Activated CD8-positive, alpha-beta memory T cell treated with anti-CD3 and anti-CD28 coated beads, Interleukin-2, amount 50 U/mL, for 1 hour (primary cell): ENCODE measurements at regions not wholly inside any gene's neighbourhood (a gene's known extent, or its start where the extent isn't known, plus 50 kb on each side); places are given as distances from the start of the nearest gene placed in this dataset.
"Not testable (repeated sequence)": the region's sequence is repeated elsewhere in the genome, so short reads cannot be mapped to it uniquely, and the experiment has no call there.

Experiments used
- DNase-seq: peaks from one replicate; pipeline ENCODE4 v3.0.0-alpha.2; 2020; ENCODE audit errors: extremely low read depth

GRCh38 chr9:31868830-31869229 is 515.6 kb upstream of the ACO1 start:
- DNase-seq = no peak

- no peak for DNase-seq
These were observed 514.2 kb upstream of the ACO1 start for GRCh38 chr9:31870276-31870675.

- no peak for DNase-seq
These were observed 510.7 kb upstream of the ACO1 start for GRCh38 chr9:31873722-31874121.

DNA sequence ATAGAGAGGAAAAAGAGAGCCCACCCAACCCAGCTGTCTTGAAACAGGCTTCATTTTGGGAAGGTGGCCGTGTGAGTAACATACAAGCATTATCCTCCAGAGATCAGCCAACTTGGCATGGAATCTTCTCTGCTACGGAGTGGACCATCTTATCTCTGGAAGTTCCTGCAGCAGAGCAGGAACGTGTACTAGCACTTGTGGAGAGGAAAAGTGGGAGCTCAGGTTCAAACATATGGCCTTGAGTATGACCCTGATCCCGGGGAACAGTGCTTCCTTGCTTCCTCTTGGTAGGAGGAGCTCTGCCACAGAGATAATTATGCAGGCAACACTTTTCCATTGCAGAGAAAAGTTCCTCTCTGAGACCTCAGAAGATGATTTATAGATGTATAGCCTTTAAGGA is 490.4 kb upstream of the ACO1 start:
- no peak for DNase-seq

DNA sequence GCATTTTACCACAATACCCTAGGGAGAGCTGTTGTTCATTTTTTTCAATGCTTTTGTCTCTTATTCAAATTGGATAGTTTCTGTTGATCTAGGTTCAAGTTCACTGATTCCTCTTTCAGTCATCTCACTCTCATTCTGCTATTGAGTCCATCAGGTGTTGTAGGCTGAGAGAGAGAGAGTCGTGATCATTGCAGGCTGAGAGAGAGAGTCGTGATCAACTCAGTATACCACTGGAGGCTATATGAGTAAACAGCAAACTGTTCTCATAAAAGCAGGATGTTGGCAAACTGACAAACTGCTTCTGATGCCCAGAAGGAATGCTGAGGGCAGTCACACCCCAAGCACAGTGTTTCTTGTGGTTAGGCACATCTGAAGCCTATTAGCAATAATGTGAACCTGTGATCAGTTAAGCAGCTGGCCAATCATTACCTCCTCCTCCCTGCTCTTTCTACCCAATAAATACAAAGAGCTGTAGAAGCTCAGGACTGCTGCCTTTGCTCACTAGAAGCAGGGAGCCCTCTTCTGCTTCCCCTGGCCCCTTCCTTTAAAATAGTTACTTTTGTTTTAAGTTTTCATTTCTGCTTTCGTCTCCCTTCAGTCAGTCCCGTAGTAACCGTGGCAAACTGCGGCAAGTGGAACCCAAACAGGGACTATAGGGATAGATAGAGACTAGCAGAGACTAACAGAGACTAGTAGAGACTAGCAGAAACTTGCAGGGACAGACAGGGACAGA is 476.1 kb upstream of the ACO1 start:
- DNase-seq = no peak

DNA sequence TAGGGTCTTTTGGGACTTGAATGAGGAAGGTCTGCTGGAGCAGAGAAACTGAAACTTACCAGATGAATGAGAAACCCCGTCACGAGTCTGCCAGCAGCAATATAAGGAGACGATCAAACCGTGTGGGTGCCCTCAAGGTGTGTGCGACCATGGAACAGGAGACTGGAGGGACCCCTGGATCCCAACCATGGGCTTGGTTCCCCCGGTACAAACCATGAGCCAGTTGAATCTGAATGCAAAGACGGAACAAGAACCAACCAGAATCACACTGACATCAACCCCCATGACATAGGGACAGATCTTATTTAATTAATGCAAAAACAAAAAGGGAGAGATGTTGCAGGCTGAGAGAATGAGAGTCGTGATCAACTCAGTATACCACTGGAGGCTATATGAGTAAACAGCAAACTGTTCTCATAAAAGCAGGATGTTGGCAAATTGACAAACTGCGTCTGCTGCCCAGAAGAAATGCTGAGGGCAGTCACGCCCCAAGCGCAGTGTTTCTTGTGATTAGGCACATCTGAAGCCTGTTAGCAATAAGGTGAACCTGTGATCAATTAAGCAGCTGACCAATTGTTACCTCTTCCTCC is 475.5 kb upstream of the ACO1 start:
- no peak for DNase-seq

DNA sequence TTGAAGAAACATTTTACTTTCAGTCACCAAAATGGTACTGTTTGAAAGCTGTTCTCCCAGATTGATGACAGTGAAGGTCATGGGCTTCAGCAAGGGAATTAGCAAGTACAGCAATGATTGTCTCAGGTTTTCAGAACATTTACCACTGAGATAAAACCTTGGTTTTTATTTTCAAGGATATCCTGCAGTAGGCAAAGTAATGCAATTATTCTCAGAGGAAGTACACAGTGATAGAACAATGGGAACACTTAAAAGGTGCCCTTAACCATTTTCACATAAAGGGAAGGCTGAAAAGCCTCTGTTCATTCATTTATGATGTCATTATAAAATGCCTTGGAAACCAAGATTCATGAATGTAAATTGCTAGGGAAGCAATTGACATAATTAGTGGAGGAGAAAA is 471.8 kb upstream of the ACO1 start:
- no peak for DNase-seq

- no peak for DNase-seq
These were observed 467.7 kb upstream of the ACO1 start for GRCh38 chr9:31916591-31917241.

- not testable (repeated sequence) for DNase-seq
These were observed 446.7 kb upstream of the ACO1 start for GRCh38 chr9:31937737-31938136.

- DNase-seq = no peak
These were observed 433.7 kb upstream of the ACO1 start for GRCh38 chr9:31950756-31951155.

GRCh38 chr9:31958572-31958971 is 425.9 kb upstream of the ACO1 start:
- DNase-seq = no peak

DNA sequence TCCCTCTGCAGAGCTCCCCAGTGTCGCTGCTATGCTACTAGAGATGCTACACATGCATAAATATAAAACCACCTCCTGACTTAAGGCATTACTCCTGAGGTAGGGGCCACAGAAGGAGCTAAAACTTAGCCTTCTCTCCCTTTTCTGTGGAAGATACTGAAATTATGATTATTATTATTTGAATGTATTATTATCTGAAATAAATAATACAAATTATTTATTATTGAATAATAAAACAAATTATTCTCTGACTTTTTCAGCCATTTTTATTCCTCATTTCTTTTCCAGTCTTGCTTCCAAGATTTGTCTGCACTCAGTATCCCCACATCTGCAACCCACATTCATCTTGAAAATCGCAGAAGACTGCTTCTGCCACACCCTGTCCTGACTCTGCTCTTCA is 414.9 kb upstream of the ACO1 start:
- DNase-seq = no peak

DNA sequence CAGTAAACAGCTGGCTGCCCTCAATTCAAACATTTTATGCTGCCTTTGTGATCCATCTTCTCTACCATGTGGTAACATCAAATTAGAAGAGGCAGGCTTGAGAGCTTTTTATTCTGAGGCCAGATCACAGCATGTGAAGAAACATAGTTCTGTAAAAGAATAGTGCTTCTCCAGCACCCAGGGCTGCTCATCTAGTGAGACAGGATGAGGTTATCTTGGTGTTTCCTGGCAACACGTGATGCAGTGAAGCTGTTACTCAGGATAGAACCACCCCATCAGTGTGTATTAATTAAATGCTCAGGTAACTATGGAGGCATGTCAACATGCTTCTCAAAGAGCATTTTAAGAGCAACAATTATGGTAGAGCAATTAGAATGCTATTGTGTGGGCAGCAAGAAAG is 400.5 kb upstream of the ACO1 start:
- DNase-seq = no peak

- DNase-seq = no peak
These were observed 388.1 kb upstream of the ACO1 start for GRCh38 chr9:31996331-31996730.

DNA sequence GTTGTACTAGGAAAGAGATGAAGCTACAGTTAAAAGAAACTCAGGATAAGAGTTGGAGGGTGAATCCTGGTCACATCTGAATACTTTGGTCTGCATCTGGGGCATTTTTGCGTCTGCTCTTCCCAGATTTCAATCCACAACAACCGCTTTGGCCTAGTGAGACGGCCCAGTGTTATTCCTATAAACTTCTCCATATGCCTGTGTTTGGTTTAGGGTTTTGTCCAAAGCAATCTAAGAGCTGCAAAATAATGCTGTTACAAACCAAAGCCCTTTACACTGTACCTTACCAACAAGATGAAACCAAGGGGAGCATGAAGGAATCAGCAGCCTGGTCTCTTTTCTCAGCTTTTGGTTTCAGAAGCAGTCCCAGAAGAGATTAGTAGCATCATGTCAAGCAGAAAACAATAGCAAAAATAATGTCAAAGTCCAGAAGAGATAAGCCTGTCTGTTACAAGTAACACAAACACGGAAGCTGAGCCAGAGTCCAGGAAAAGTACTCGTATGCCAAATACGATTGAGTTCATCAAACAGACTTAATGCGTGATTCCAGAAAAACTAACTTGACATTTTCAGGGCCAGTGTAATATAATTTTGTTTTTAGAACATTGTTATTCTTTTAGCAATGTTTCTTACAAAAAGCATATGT is 379.9 kb upstream of the ACO1 start:
- no peak for DNase-seq

- DNase-seq = no peak
These were observed 374.1 kb upstream of the ACO1 start for GRCh38 chr9:32010322-32010721.

- no peak for DNase-seq
These were observed 373.4 kb upstream of the ACO1 start for GRCh38 chr9:32011049-32011448.

- no peak for DNase-seq
These were observed 368.6 kb upstream of the ACO1 start for GRCh38 chr9:32015795-32016194.

DNA sequence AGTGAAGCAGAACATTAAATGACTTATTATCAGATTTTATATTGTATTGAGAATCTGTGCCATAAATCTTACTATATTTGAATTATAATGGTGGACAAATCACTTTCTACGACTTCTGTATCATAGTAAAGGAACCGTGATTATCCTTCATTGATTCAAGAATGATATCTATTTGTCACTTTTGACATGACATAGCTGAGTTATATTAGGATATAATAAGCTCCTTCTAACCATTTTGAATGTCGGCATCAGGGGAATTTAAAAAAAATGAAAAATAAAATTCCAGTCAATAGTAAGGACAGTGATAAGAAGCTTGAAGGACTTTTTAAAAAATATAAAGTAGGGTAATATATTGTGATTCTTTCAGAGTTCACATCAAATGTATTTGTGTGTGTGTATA is 338.9 kb upstream of the ACO1 start:
- DNase-seq = no peak

DNA sequence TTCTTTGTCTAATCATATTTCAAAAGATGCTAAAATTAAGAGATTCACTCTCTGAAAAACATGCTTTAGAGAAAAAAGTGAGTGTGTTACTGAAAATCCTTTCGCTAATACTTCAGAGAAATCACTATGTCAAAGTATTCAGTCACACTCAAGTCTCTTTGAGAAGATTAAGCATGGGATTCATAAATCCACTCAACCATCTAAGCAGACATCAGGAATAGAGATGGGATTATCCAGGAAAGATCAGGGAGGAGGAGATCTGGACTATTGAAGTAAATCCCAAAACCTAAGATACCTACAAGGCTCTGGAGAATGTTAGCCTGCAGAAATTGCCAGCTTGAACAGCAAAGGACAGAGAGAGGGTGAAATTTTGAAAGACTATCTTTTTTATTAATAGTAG is 317.2 kb upstream of the ACO1 start:
- no peak for DNase-seq

GRCh38 chr9:32069169-32069813 is 315.2 kb upstream of the ACO1 start:
- no peak for DNase-seq

DNA sequence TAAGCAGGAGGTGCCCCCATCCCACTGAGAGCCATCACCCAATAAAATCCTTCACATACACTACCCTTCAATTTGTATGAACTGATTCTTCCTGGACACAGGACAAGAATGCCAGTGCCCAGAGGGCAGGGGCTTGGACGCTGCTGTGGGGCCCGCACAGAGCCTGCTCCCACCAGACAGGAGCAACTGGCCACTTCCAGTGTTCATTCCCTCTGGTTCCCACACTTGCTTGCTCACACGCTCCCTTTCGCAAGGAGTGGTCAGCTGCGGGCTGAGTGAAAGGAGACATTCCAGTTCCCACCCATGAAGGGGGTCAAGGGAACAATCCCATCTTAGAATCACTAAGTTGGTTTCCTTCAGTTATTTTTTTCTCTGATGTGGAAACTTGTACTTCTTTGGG is 314.5 kb upstream of the ACO1 start:
- DNase-seq = no peak
